ENCODE measurements at regions not wholly inside any gene's neighbourhood (a gene's known extent, or its start where the extent isn't known, plus 50 kb on each side); places are given as distances from the start of the nearest gene placed in this dataset.

DNA sequence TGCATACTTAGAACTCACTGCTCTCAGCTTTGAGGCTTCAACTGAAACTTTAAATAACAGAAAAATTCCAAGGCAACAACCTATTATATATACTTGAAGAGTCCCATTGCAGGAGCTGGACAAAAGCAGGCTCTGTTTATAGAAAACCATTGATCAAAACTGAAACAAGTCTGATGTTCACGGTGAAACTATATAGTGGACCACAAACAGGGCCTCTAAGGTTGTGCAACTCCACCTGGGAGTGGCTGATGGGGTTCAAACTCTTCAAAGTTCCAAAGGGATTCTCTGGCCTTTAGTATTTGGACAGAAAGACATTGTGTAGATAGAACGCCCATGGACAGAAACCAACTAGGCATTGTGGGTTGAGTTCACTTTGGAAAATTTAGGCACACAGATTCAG lies 140.3 kb downstream of the ZC3H11B start:
- TF ChIP-seq CTCF (IDR thresholded peaks at IDR 0.05) (no peak), POLR2A (IDR thresholded peaks at IDR 0.05) (no peak)
- DNase-seq = no peak
- intact Hi-C loops (cut with DNase I) = no loop called here
- WGBS, 4 donors = 64 to 92% (median 86%) methylated on average over 2 of the region's 2 CpGs
- Histone ChIP-seq H3K36me3 (replicated peaks in 1 of 2) (no peaks in the 10 kb centered on the region), H3K4me3 (no peak overlapping the region), H3K27me3 (no peaks in the 10 kb centered on the region), H3K27ac (no peak overlapping the region), H3K9me3 (replicated peaks in 1 of 3) (no peaks in the 10 kb centered on the region), H3K4me1 (replicated peaks in 1 of 2) (no peaks in the 10 kb centered on the region)

DNA sequence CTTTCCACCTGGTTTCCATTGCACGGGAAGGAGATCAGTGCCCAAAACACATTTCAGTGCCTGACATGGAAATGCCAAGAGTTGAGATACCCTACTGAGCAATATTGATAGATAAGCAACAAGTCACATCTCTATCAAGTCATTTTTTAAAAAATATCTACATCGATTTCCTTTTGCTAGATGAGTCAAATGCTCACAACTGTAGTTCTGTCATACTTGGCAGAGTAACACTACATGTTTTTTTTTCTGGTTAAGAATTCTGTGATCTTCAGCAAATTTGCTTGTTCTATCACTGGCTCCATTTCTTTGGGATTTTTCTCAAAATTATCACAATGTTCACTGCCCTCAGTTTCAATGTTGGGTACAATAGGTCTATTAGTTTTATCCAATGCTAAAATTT lies 145.4 kb downstream of the ZC3H11B start:
- Histone ChIP-seq H3K9me3 (replicated peaks in 1 of 3) (no peaks in the 10 kb centered on the region), H3K36me3 (replicated peaks in 1 of 2) (no peaks in the 10 kb centered on the region), H3K27ac (no peak overlapping the region), H3K4me3 (no peak overlapping the region), H3K27me3 (no peaks in the 10 kb centered on the region), H3K4me1 (replicated peaks in 1 of 2) (no peaks in the 10 kb centered on the region)
- TF ChIP-seq POLR2A (IDR thresholded peaks at IDR 0.05) (no peak), CTCF (IDR thresholded peaks at IDR 0.05) (no peak)
- intact Hi-C loops (cut with DNase I) = no loop called here
- no peak for DNase-seq
- WGBS, 4 donors = 63 to 83% (median 74%) methylated on average over 2 of the region's 2 CpGs

DNA sequence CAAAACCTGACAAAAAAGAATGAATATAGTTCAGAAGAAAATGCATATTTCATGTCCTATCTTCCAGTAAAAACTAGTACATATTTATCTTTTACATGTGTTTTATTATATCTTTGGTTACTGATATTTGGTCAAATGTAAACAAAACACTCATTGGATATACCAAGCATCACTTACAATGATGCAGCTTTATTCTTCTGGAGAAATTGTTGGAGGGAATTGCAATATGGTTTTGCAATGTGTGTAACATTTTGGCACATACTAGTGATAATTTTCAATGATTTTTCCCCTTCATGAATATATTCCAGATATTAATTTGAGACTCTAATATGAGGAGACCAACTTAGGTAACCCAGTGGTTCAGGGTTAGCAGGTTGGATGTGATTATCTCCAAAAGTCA lies 146.1 kb downstream of the ZC3H11B start:
- H3K27me3 ChIP-seq = no peaks in the 10 kb centered on the region
- H3K27ac ChIP-seq = no peak overlapping the region
- H3K9me3 ChIP-seq (replicated peaks in 1 of 3) = no peaks in the 10 kb centered on the region
- no peaks in the 10 kb centered on the region for H3K4me1 ChIP-seq (replicated peaks in 1 of 2)
- intact Hi-C loops (cut with DNase I) = no loop called here
- TF ChIP-seq POLR2A (IDR thresholded peaks at IDR 0.05) = no peak
- TF ChIP-seq CTCF (IDR thresholded peaks at IDR 0.05) = no peak
- no peak overlapping the region for H3K4me3 ChIP-seq
- DNase-seq = no peak
- H3K36me3 ChIP-seq (replicated peaks in 1 of 2) = no peaks in the 10 kb centered on the region

- TF ChIP-seq POLR2A (IDR thresholded peaks at IDR 0.05) (no peak), CTCF (IDR thresholded peaks at IDR 0.05) (no peak)
- no peaks in the 10 kb centered on the region for H3K4me1 ChIP-seq (replicated peaks in 1 of 2)
- H3K27me3 ChIP-seq = no peaks in the 10 kb centered on the region
- 87 to 95% (median 89%) methylated on average over 7 of the region's 7 CpGs for WGBS, 4 donors
- H3K4me3 ChIP-seq = no peak overlapping the region
- intact Hi-C loops (cut with DNase I) = no loop called here
- no peak for DNase-seq
- H3K36me3 ChIP-seq (replicated peaks in 1 of 2) = no peaks in the 10 kb centered on the region
- H3K27ac ChIP-seq = no peak overlapping the region
- H3K9me3 ChIP-seq (replicated peaks in 1 of 3) = no peaks in the 10 kb centered on the region
Measured at GRCh38 chr1:219465212-219466093, 147.5 kb downstream of the ZC3H11B start.

Data from adrenal gland (tissue), 9 donors.